ENCODE measurements at regions not wholly inside any gene's neighbourhood (a gene's known extent, or its start where the extent isn't known, plus 50 kb on each side); places are given as distances from the start of the nearest gene placed in this dataset.

GRCh38 chr10:126851414-126852108, 53.7 kb upstream of the DOCK1 start:
- TF ChIP-seq, protein P1, sequence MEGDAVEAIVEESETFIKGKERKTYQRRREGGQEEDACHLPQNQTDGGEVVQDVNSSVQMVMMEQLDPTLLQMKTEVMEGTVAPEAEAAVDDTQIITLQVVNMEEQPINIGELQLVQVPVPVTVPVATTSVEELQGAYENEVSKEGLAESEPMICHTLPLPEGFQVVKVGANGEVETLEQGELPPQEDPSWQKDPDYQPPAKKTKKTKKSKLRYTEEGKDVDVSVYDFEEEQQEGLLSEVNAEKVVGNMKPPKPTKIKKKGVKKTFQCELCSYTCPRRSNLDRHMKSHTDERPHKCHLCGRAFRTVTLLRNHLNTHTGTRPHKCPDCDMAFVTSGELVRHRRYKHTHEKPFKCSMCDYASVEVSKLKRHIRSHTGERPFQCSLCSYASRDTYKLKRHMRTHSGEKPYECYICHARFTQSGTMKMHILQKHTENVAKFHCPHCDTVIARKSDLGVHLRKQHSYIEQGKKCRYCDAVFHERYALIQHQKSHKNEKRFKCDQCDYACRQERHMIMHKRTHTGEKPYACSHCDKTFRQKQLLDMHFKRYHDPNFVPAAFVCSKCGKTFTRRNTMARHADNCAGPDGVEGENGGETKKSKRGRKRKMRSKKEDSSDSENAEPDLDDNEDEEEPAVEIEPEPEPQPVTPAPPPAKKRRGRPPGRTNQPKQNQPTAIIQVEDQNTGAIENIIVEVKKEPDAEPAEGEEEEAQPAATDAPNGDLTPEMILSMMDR (IDR thresholded peaks at IDR 0.05): no peak

GRCh38 chr10:126854726-126855495, 50.3 kb upstream of the DOCK1 start:
- Histone ChIP-seq H3K27me3 (no peaks in the 10 kb centered on the region), H3K4me1 (no peaks in the 10 kb centered on the region), H3K27ac (no peak overlapping the region), H3K4me3 (no peak overlapping the region), H3K36me3 (no peaks in the 10 kb centered on the region), H3K9me3 (no peaks in the 10 kb centered on the region)
- ATAC-seq (no peak), DNase-seq (no peak)
- TF ChIP-seq, protein P1 (IDR thresholded peaks at IDR 0.05): no peak
- intact Hi-C loops (cut with DNase I): no loop called here

More at GRCh38 chr10:126851414-126852108, 53.7 kb upstream of the DOCK1 start:
- Histone ChIP-seq H3K9me3 (no peaks in the 10 kb centered on the region), H3K4me3 (no peak overlapping the region), H3K36me3 (no peaks in the 10 kb centered on the region), H3K4me1 (no peaks in the 10 kb centered on the region), H3K27ac (no peak overlapping the region), H3K27me3 (no peaks in the 10 kb centered on the region)
- intact Hi-C loops (cut with DNase I): no loop called here
- DNase-seq: no peak
- ATAC-seq: no peak
